ENCODE measurements at regions not wholly inside any gene's neighbourhood (a gene's known extent, or its start where the extent isn't known, plus 50 kb on each side); places are given as distances from the start of the nearest gene placed in this dataset.

GRCh38 chr16:25416002-25416401, 158.4 kb upstream of the ZKSCAN2 start:
- TF ChIP-seq CTCF (IDR thresholded peaks at IDR 0.05) (no peak), POLR2A (IDR thresholded peaks at IDR 0.05) (no peak)
